GM12878 (cell line): ENCODE measurements at regions not wholly inside any gene's neighbourhood (a gene's known extent, or its start where the extent isn't known, plus 50 kb on each side); places are given as distances from the start of the nearest gene placed in this dataset.

Source experiments
- ATAC-seq: fragments of 200-7000 bp; cut with Tn5 transposase; 3 replicates; pipeline ENCODE4 v1.9.1; 2020; ENCODE audit warnings: mild to moderate bottlenecking, moderate library complexity
- BruUV-seq: library from RNA; stranded (reverse); fragments of 400-500 nt; replicated peaks from 2 replicates; lab custom pipeline; 2021; lab: Mats Ljungman, UMichigan
- CTCF ChIA-PET: fragments of 300-600 bp; sonication (Branson Sonifier 250); formaldehyde crosslinking; extraction: SDS; loops from one replicate; lab custom pipeline; 2021; ENCODE audit warnings: inconsistent platforms; lab: Yijun Ruan, JAX
- POLR2A ChIA-PET: fragments of 350-600 bp; formaldehyde crosslinking; extraction: SDS; loops from one replicate; lab custom pipeline; 2021; ENCODE audit warnings: inconsistent platforms; lab: Charles Lee
- RAD21 ChIA-PET: fragments of 300-600 bp; sonication (Branson Sonifier 250); formaldehyde crosslinking; loops from one replicate; lab custom pipeline; 2023; ENCODE audit warnings: antibody characterized with exemption; ENCODE audit not compliant: unreplicated experiment; lab: Charles Lee
- SMC1A ChIA-PET: fragments of 300-600 bp; sonication (Branson Sonifier 250); formaldehyde crosslinking; loops from one replicate; lab custom pipeline; 2023; ENCODE audit not compliant: unreplicated experiment, uncharacterized antibody; lab: Charles Lee
- DNase-seq: peaks from one replicate; pipeline ENCODE4 v3.0.0-alpha.2; 2011; ENCODE audit warnings: low read depth, low spot score
- FAIRE-seq: peaks from 3 replicates; lab custom pipeline; 2011; peaks lifted over from hg19 to GRCh38; lab: Jason Lieb, UNC
- H2AFZ ChIP-seq: 2 replicates; pipeline ENCODE4 v1.6.0; 2011; ENCODE audit warnings: low read depth, low read length, control low read depth; ENCODE audit not compliant: control insufficient read depth
- H3K27ac ChIP-seq: 2 replicates; pipeline ENCODE4 v1.5.1; 2011; ENCODE audit warnings: control low read depth; ENCODE audit not compliant: control insufficient read depth, insufficient read depth
- H3K27me3 ChIP-seq, 2 experiments: replicated peaks in 1 of 2; 2 replicates each; pipeline versions ENCODE4 v1.6.0 to v1.6.1; 2011; ENCODE audit warnings: low read length in 1 of 2; ENCODE audit not compliant: control insufficient read depth in 2 of 2, insufficient read depth in 2 of 2
- H3K36me3 ChIP-seq, 2 experiments: 2 replicates each; pipeline ENCODE4 v1.5.1; 2011; ENCODE audit warnings: low read length in 1 of 2; ENCODE audit not compliant: control insufficient read depth in 2 of 2, insufficient read depth in 2 of 2
- H3K4me1 ChIP-seq: 2 replicates; pipeline ENCODE4 v1.6.1; 2011; ENCODE audit warnings: mild to moderate bottlenecking, low read length, moderate library complexity, mixed read lengths; ENCODE audit not compliant: control insufficient read depth, insufficient read depth
- H3K4me2 ChIP-seq: 2 replicates; pipeline ENCODE4 v1.6.0; 2011; ENCODE audit warnings: control low read depth; ENCODE audit not compliant: control insufficient read depth, insufficient read depth
- H3K4me3 ChIP-seq: fragments of 200-600 bp; sonication (generic); 2 replicates; pipeline ENCODE4 v1.5.1; 2016
- H3K79me2 ChIP-seq: 2 replicates; pipeline ENCODE4 v1.6.0; 2011; ENCODE audit warnings: low read length; ENCODE audit not compliant: control insufficient read depth, insufficient read depth
- H3K9ac ChIP-seq: 2 replicates; pipeline ENCODE4 v1.8.0; 2011; ENCODE audit warnings: low read length, control low read depth, mixed read lengths; ENCODE audit not compliant: control insufficient read depth, insufficient read depth
- H3K9me3 ChIP-seq: replicated peaks from 3 replicates; pipeline ENCODE4 v1.5.1; 2011; ENCODE audit warnings: mild to moderate bottlenecking, low read length; ENCODE audit not compliant: control insufficient read depth, insufficient read depth
- H4K20me1 ChIP-seq: 2 replicates; pipeline ENCODE4 v1.6.0; 2011; ENCODE audit not compliant: control insufficient read depth, insufficient read depth
- BACH1 ChIP-seq: fragments of 450-650 bp; IDR thresholded peaks from 2 replicates; pipeline ENCODE4 v1.6.1; 2017; ENCODE audit warnings: mild to moderate bottlenecking, borderline replicate concordance
- BRCA1 ChIP-seq: IDR thresholded peaks from 2 replicates; pipeline ENCODE4 v1.6.1; 2011; ENCODE audit warnings: low read depth, low read length, improper control_type of control experiment
- CEBPB ChIP-seq, 2 experiments: fragments of 150-350 bp in 1 of 2; IDR thresholded peaks; 2 replicates each; pipeline ENCODE4 v1.6.1; 2012 to 2014; ENCODE audit warnings: low read depth in 2 of 2, low read length in 2 of 2, borderline replicate concordance in 1 of 2, inconsistent platforms in 1 of 2
- CHD2 ChIP-seq: IDR thresholded peaks from 2 replicates; pipeline ENCODE4 v1.6.1; 2011; ENCODE audit warnings: low read depth, low read length, improper control_type of control experiment, borderline replicate concordance
- CHD4 ChIP-seq: fragments of 200-600 bp; sonication (generic); IDR thresholded peaks from 2 replicates; pipeline ENCODE4 v1.6.1; 2016; ENCODE audit warnings: mild to moderate bottlenecking
- CREM ChIP-seq: IDR thresholded peaks from 2 replicates; pipeline ENCODE4 v1.6.1; 2014; ENCODE audit warnings: antibody characterized with exemption, low read depth
- ELK1 ChIP-seq: IDR thresholded peaks from 2 replicates; pipeline ENCODE4 v1.6.1; 2012; ENCODE audit warnings: low read depth, low read length, improper control_type of control experiment
- ESRRA ChIP-seq: IDR thresholded peaks from 2 replicates; pipeline ENCODE4 v1.6.1; 2012; ENCODE audit warnings: mild to moderate bottlenecking, low read length, improper control_type of control experiment
- FOXM1 ChIP-seq: IDR thresholded peaks from 2 replicates; pipeline ENCODE4 v1.6.1; 2012; ENCODE audit warnings: low read depth, mild to moderate bottlenecking, inconsistent platforms, low read length, moderate library complexity
- JUNB ChIP-seq: IDR thresholded peaks from 2 replicates; pipeline ENCODE4 v1.6.1; 2016; ENCODE audit warnings: antibody characterized with exemption, mild to moderate bottlenecking
- NFXL1 ChIP-seq: fragments of 450-650 bp; IDR thresholded peaks from 2 replicates; pipeline ENCODE4 v1.6.1; 2017; ENCODE audit warnings: antibody characterized with exemption, mild to moderate bottlenecking, borderline replicate concordance
- NRF1 ChIP-seq: conservative IDR thresholded peaks from 2 replicates; pipeline ENCODE4 v1.6.1; 2011; ENCODE audit warnings: mild to moderate bottlenecking, low read depth, low read length, improper control_type of control experiment
- PAX8 ChIP-seq: fragments of 450-650 bp; IDR thresholded peaks from 2 replicates; pipeline ENCODE4 v1.6.1; 2017; ENCODE audit warnings: mild to moderate bottlenecking, moderate library complexity
- RAD21 ChIP-seq: IDR thresholded peaks from 2 replicates; pipeline ENCODE4 v1.6.1; 2011; ENCODE audit warnings: mild to moderate bottlenecking, low read depth, low read length, moderate library complexity; ENCODE audit not compliant: insufficient read depth
- RAD51 ChIP-seq: fragments of 450-650 bp; IDR thresholded peaks from 2 replicates; pipeline ENCODE4 v1.6.1; 2016; ENCODE audit warnings: moderate library complexity, mild to moderate bottlenecking, inconsistent platforms
- RBBP5 ChIP-seq: fragments of 200-600 bp; sonication (generic); conservative IDR thresholded peaks from 2 replicates; pipeline ENCODE4 v1.6.1; 2016
- RFX5 ChIP-seq: IDR thresholded peaks from 2 replicates; pipeline ENCODE4 v1.6.1; 2011; ENCODE audit warnings: low read depth, low read length, improper control_type of control experiment
- SMAD1 ChIP-seq: fragments of 450-650 bp; IDR thresholded peaks from 2 replicates; pipeline ENCODE4 v1.6.1; 2018; ENCODE audit warnings: mild to moderate bottlenecking, low read depth; ENCODE audit not compliant: partially characterized antibody
- SREBF1 ChIP-seq: IDR thresholded peaks from 2 replicates; pipeline ENCODE4 v1.6.1; 2012; ENCODE audit warnings: mild to moderate bottlenecking, low read length
- WRNIP1 ChIP-seq: IDR thresholded peaks from 2 replicates; pipeline ENCODE4 v1.6.1; 2011; ENCODE audit warnings: low read depth, low read length, improper control_type of control experiment, borderline replicate concordance
- ZNF274 ChIP-seq: IDR thresholded peaks from one replicate; pipeline ENCODE4 v1.8.0; 2011; ENCODE audit not compliant: insufficient read length, insufficient read depth
- ZNF592 ChIP-seq: fragments of 450-650 bp; IDR thresholded peaks from 2 replicates; pipeline ENCODE4 v1.6.1; 2017; ENCODE audit warnings: mild to moderate bottlenecking, moderate library complexity
- WGBS: methylation state at CpG from one replicate; pipeline ENCODE4 v1.1.6; 2016; ENCODE audit warnings: low lambda C conversion rate; ENCODE audit not compliant: insufficient replicate concordance, insufficient coverage; ENCODE audit errors: missing lambda C conversion rate; 5-methylcytosine and 5-hydroxymethylcytosine counted together
- in situ Hi-C: fragments of 300-500 bp; cut with MboI; formaldehyde crosslinking; loops from 9 replicates; pipeline ENCODE4 v1.14.3; 2018; ENCODE audit warnings: mixed read lengths
- intact Hi-C: fragments of 100-400 bp; cut with micrococcal nuclease; formaldehyde crosslinking; loops from one replicate; pipeline ENCODE4 v1.14.2; 2022; ENCODE audit not compliant: unreplicated experiment

- TF ChIP-seq RAD21 (no peak), CHD2 (no peak), BACH1 (no peak), NFXL1 (no peak), CHD4 (no peak), RAD51 (no peak), ELK1 (no peak), FOXM1 (no peak)
- TF ChIP-seq, all 136 proteins: peak for 0
These were observed 393.1 kb upstream of the NOVA1 start (continued) for GRCh38 chr14:26990946-26991345.

- no peaks in the 10 kb centered on the region for H3K36me3 ChIP-seq
- H3K79me2 ChIP-seq = no peaks in the 10 kb centered on the region
- in situ Hi-C loops = no loop called here
- H3K9me3 ChIP-seq = no peaks in the 10 kb centered on the region
- no peaks in the 10 kb centered on the region for H4K20me1 ChIP-seq
- no TSS peak for BruUV-seq
- SMC1A ChIA-PET = no interaction called here
- H3K27me3 ChIP-seq = no peaks in the 10 kb centered on the region
- no peak for ATAC-seq
- no peak overlapping the region for H3K27ac ChIP-seq
- no peaks in the 10 kb centered on the region for H3K4me1 ChIP-seq
- H3K4me2 ChIP-seq = no peak overlapping the region
- H2AFZ ChIP-seq = no peak overlapping the region
- RAD21 ChIA-PET = no interaction called here
- no peak for DNase-seq
- no peak overlapping the region for H3K9ac ChIP-seq
- H3K4me3 ChIP-seq = no peak overlapping the region
- intact Hi-C loops = no loop called here
- CTCF ChIA-PET = no interaction called here
- POLR2A ChIA-PET = no interaction called here
- no peak for FAIRE-seq
- 1% methylated on average over 3 of the region's 3 CpGs for WGBS
- TF ChIP-seq ESRRA (no peak), ZNF592 (no peak), SREBF1 (no peak), BRCA1 (no peak), RBBP5 (no peak), PAX8 (no peak), CEBPB (IDR thresholded peaks at IDR 0.05; ENCODE audit: borderline replicate concordance in 1 of 2, low read depth in 2 of 2, low read length in 2 of 2) (no peak), WRNIP1 (no peak), CREM (no peak), SMAD1 (no peak), JUNB (no peak), RFX5 (no peak), ZNF274 (no peak), NRF1 (no peak)
These were observed 394.7 kb upstream of the NOVA1 start for GRCh38 chr14:26992403-26993115.
